Suprapubic skin (tissue), 4 donors: ENCODE measurements at regions not wholly inside any gene's neighbourhood (a gene's known extent, or its start where the extent isn't known, plus 50 kb on each side); places are given as distances from the start of the nearest gene placed in this dataset.

ENCODE experiments used
- DNase-seq, 2 donors: peaks; one replicate each; pipeline ENCODE4 v3.0.0-alpha.2; 2019; ENCODE audit warnings: low spot score in 2 of 2
- H3K27ac ChIP-seq: fragments of 200-600 bp; sonication (generic); one replicate; pipeline ENCODE4 v1.5.1; 2019
- H3K27me3 ChIP-seq: fragments of 200-600 bp; sonication (generic); one replicate; pipeline ENCODE4 v1.5.1; 2019
- H3K36me3 ChIP-seq: fragments of 200-600 bp; sonication (generic); one replicate; pipeline ENCODE4 v1.5.1; 2019
- H3K4me1 ChIP-seq: fragments of 200-600 bp; sonication (generic); one replicate; pipeline ENCODE4 v1.5.1; 2019
- H3K4me3 ChIP-seq: fragments of 200-600 bp; sonication (generic); one replicate; pipeline ENCODE4 v1.5.1; 2019; ENCODE audit warnings: mild to moderate bottlenecking
- H3K9me3 ChIP-seq: fragments of 200-600 bp; sonication (generic); one replicate; pipeline ENCODE4 v1.5.1; 2019
- CTCF ChIP-seq, 2 donors: fragments of 200-600 bp in 1 of 2; fragments of 450-650 bp in 1 of 2; sonication (generic) in 1 of 2; IDR thresholded peaks; one replicate each; pipeline ENCODE4 v1.5.1; 2016 to 2019; ENCODE audit warnings: antibody characterized with exemption in 2 of 2, mild to moderate bottlenecking in 1 of 2, moderate library complexity in 1 of 2
- EP300 ChIP-seq: sonication (generic); formaldehyde crosslinking; IDR thresholded peaks from one replicate; pipeline ENCODE4 v1.6.1; 2017; ENCODE audit warnings: antibody characterized with exemption
- POLR2A ChIP-seq, 2 donors: fragments of 450-650 bp; IDR thresholded peaks; one replicate each; pipeline ENCODE4 v1.6.1; 2017; ENCODE audit warnings: antibody characterized with exemption in 2 of 2, mild to moderate bottlenecking in 2 of 2, moderate library complexity in 2 of 2
- POLR2AphosphoS5 ChIP-seq, 3 donors: sonication (generic); formaldehyde crosslinking; IDR thresholded peaks; one replicate each; pipeline ENCODE4 v1.6.1; 2017; ENCODE audit warnings: antibody characterized with exemption in 3 of 3
- WGBS: methylation state at CpG from one replicate; pipeline ENCODE4 v1.1.5; 2018; 5-methylcytosine and 5-hydroxymethylcytosine counted together

GRCh38 chrX:39907964-39908661 lies 189.6 kb downstream of the BCOR start:
- no peaks in the 10 kb centered on the region for H3K9me3 ChIP-seq
- H3K36me3 ChIP-seq = no peaks in the 10 kb centered on the region
- no peaks in the 10 kb centered on the region for H3K27me3 ChIP-seq
- no peak overlapping the region for H3K4me3 ChIP-seq
- DNase-seq = peak in 1 of 2 donors; percentile 78
- no peak for TF ChIP-seq EP300
- no peak for TF ChIP-seq POLR2A (IDR thresholded peaks at IDR 0.05)
- TF ChIP-seq POLR2AphosphoS5 (IDR thresholded peaks at IDR 0.05) = no peak
- no peak for TF ChIP-seq CTCF (IDR thresholded peaks at IDR 0.05)
- WGBS = 33% methylated on average over 16 of the region's 16 CpGs
- peaks cover 7% of the 10 kb centered on the region for H3K4me1 ChIP-seq
- H3K27ac ChIP-seq = no peak overlapping the region

- Histone ChIP-seq H3K36me3 (no peaks in the 10 kb centered on the region), H3K4me3 (no peak overlapping the region), H3K27me3 (no peaks in the 10 kb centered on the region), H3K9me3 (no peaks in the 10 kb centered on the region), H3K4me1 (peaks cover 7% of the 10 kb centered on the region), H3K27ac (no peak overlapping the region)
- WGBS = 82% methylated on average over 5 of the region's 5 CpGs
- TF ChIP-seq POLR2AphosphoS5 (IDR thresholded peaks at IDR 0.05) = no peak
- TF ChIP-seq EP300 = no peak
- no peak for TF ChIP-seq POLR2A (IDR thresholded peaks at IDR 0.05)
- no peak for TF ChIP-seq CTCF (IDR thresholded peaks at IDR 0.05)
- DNase-seq = no peak
Observed at GRCh38 chrX:39909996-39910395, 187.8 kb downstream of the BCOR start.

GRCh38 chrX:39910651-39911050 lies 187.1 kb downstream of the BCOR start:
- Histone ChIP-seq H3K4me3 (no peak overlapping the region), H3K36me3 (no peaks in the 10 kb centered on the region), H3K27ac (no peak overlapping the region), H3K27me3 (no peaks in the 10 kb centered on the region), H3K9me3 (no peaks in the 10 kb centered on the region), H3K4me1 (peaks cover 7% of the 10 kb centered on the region)
- DNase-seq = no peak
- 51% methylated on average over 12 of the region's 17 CpGs for WGBS
- TF ChIP-seq EP300 = no peak
- TF ChIP-seq POLR2AphosphoS5 (IDR thresholded peaks at IDR 0.05) = no peak
- no peak for TF ChIP-seq CTCF (IDR thresholded peaks at IDR 0.05)
- TF ChIP-seq POLR2A (IDR thresholded peaks at IDR 0.05) = no peak

GRCh38 chrX:39911278-39911897 lies 186.4 kb downstream of the BCOR start:
- H3K4me1 ChIP-seq = peaks cover 7% of the 10 kb centered on the region
- WGBS = 90% methylated on average over 11 of the region's 14 CpGs
- H3K36me3 ChIP-seq = no peaks in the 10 kb centered on the region
- H3K4me3 ChIP-seq = no peak overlapping the region
- H3K27ac ChIP-seq = no peak overlapping the region
- no peaks in the 10 kb centered on the region for H3K27me3 ChIP-seq
- DNase-seq = no peak
- no peak for TF ChIP-seq CTCF (IDR thresholded peaks at IDR 0.05)
- TF ChIP-seq EP300 = no peak
- no peak for TF ChIP-seq POLR2A (IDR thresholded peaks at IDR 0.05)
- no peak for TF ChIP-seq POLR2AphosphoS5 (IDR thresholded peaks at IDR 0.05)
- no peaks in the 10 kb centered on the region for H3K9me3 ChIP-seq

GRCh38 chrX:39912126-39912525 lies 185.6 kb downstream of the BCOR start:
- no peaks in the 10 kb centered on the region for H3K36me3 ChIP-seq
- H3K9me3 ChIP-seq = no peaks in the 10 kb centered on the region
- peaks cover 7% of the 10 kb centered on the region for H3K4me1 ChIP-seq
- no peak overlapping the region for H3K4me3 ChIP-seq
- H3K27ac ChIP-seq = no peak overlapping the region
- 83% methylated on average over 5 of the region's 7 CpGs for WGBS
- no peaks in the 10 kb centered on the region for H3K27me3 ChIP-seq
- TF ChIP-seq CTCF (IDR thresholded peaks at IDR 0.05) (no peak), POLR2A (IDR thresholded peaks at IDR 0.05) (no peak), EP300 (no peak), POLR2AphosphoS5 (IDR thresholded peaks at IDR 0.05) (no peak)
- DNase-seq = no peak
